ENCODE measurements at regions not wholly inside any gene's neighbourhood (a gene's known extent, or its start where the extent isn't known, plus 50 kb on each side); places are given as distances from the start of the nearest gene placed in this dataset.

- in situ Hi-C loops (cut with HindIII; ENCODE audit: low pct_unique_long_range_greater_than_20kb, low sequenced_read_pairs) = no loop called here
- no peak for DNase-seq (ENCODE audit: low read depth, low spot score)
These were observed 964.3 kb downstream of the SLITRK1 start for GRCh38 chr13:82917984-82918383.

- in situ Hi-C loops (cut with HindIII; ENCODE audit: low pct_unique_long_range_greater_than_20kb, low sequenced_read_pairs) = no loop called here
- no peak for DNase-seq (ENCODE audit: low read depth, low spot score)
These were observed 969.7 kb downstream of the SLITRK1 start for GRCh38 chr13:82912564-82912963.

- no peak for DNase-seq (ENCODE audit: low read depth, low spot score)
- in situ Hi-C loops (cut with HindIII; ENCODE audit: low pct_unique_long_range_greater_than_20kb, low sequenced_read_pairs) = no loop called here
These were observed 977.2 kb downstream of the SLITRK1 start for GRCh38 chr13:82905071-82905470.

- no peak for DNase-seq (ENCODE audit: low read depth, low spot score)
These were observed 981.8 kb downstream of the SLITRK1 start for GRCh38 chr13:82900453-82900852.

GRCh38 chr13:82898586-82898985 lies 983.7 kb downstream of the SLITRK1 start:
- in situ Hi-C loops (cut with HindIII; ENCODE audit: low pct_unique_long_range_greater_than_20kb, low sequenced_read_pairs) = no loop called here
- DNase-seq (ENCODE audit: low read depth, low spot score) = no peak

More at GRCh38 chr13:82900453-82900852, 981.8 kb downstream of the SLITRK1 start:
- in situ Hi-C loops (cut with HindIII; ENCODE audit: low pct_unique_long_range_greater_than_20kb, low sequenced_read_pairs) = no loop called here

GRCh38 chr13:82879921-82880320 lies 1002.4 kb downstream of the SLITRK1 start:
- peak; percentile 78 for DNase-seq (ENCODE audit: low read depth, low spot score)
- in situ Hi-C loops (cut with HindIII; ENCODE audit: low pct_unique_long_range_greater_than_20kb, low sequenced_read_pairs) = no loop called here

- in situ Hi-C loops (cut with HindIII; ENCODE audit: low pct_unique_long_range_greater_than_20kb, low sequenced_read_pairs) = no loop called here
- no peak for DNase-seq (ENCODE audit: low read depth, low spot score)
These were observed 1003.7 kb downstream of the SLITRK1 start for GRCh38 chr13:82878536-82878935.

GRCh38 chr13:82867284-82867683 lies 1015.0 kb downstream of the SLITRK1 start:
- in situ Hi-C loops (cut with HindIII; ENCODE audit: low pct_unique_long_range_greater_than_20kb, low sequenced_read_pairs) = no loop called here
- DNase-seq (ENCODE audit: low read depth, low spot score) = no peak

GRCh38 chr13:82850644-82851043 lies 1031.6 kb downstream of the SLITRK1 start:
- in situ Hi-C loops (cut with HindIII; ENCODE audit: low pct_unique_long_range_greater_than_20kb, low sequenced_read_pairs) = no loop called here
- DNase-seq (ENCODE audit: low read depth, low spot score) = no peak

- no peak for DNase-seq (ENCODE audit: low read depth, low spot score)
- in situ Hi-C loops (cut with HindIII; ENCODE audit: low pct_unique_long_range_greater_than_20kb, low sequenced_read_pairs) = no loop called here
These were observed 1033.5 kb downstream of the SLITRK1 start for GRCh38 chr13:82848766-82849165.

- in situ Hi-C loops (cut with HindIII; ENCODE audit: low pct_unique_long_range_greater_than_20kb, low sequenced_read_pairs) = no loop called here
- DNase-seq (ENCODE audit: low read depth, low spot score) = no peak
These were observed 1034.7 kb downstream of the SLITRK1 start for GRCh38 chr13:82847595-82847994.

GRCh38 chr13:82833923-82834322 lies 1048.4 kb downstream of the SLITRK1 start:
- in situ Hi-C loops (cut with HindIII; ENCODE audit: low pct_unique_long_range_greater_than_20kb, low sequenced_read_pairs) = no loop called here
- DNase-seq (ENCODE audit: low read depth, low spot score) = no peak

GRCh38 chr13:82829040-82829439 lies 1053.2 kb downstream of the SLITRK1 start:
- in situ Hi-C loops (cut with HindIII; ENCODE audit: low pct_unique_long_range_greater_than_20kb, low sequenced_read_pairs) = no loop called here
- no peak for DNase-seq (ENCODE audit: low read depth, low spot score)

- in situ Hi-C loops (cut with HindIII; ENCODE audit: low pct_unique_long_range_greater_than_20kb, low sequenced_read_pairs) = no loop called here
- no peak for DNase-seq (ENCODE audit: low read depth, low spot score)
These were observed 1054.5 kb downstream of the SLITRK1 start for GRCh38 chr13:82827724-82828123.

GRCh38 chr13:82822935-82823334 lies 1059.3 kb downstream of the SLITRK1 start:
- in situ Hi-C loops (cut with HindIII; ENCODE audit: low pct_unique_long_range_greater_than_20kb, low sequenced_read_pairs) = no loop called here
- DNase-seq (ENCODE audit: low read depth, low spot score) = no peak

- DNase-seq (ENCODE audit: low read depth, low spot score) = no peak
These were observed 1065.1 kb downstream of the SLITRK1 start for GRCh38 chr13:82817133-82817532.

GRCh38 chr13:82815791-82816190 lies 1066.5 kb downstream of the SLITRK1 start:
- DNase-seq (ENCODE audit: low read depth, low spot score) = no peak
- in situ Hi-C loops (cut with HindIII; ENCODE audit: low pct_unique_long_range_greater_than_20kb, low sequenced_read_pairs) = no loop called here

More at GRCh38 chr13:82817133-82817532, 1065.1 kb downstream of the SLITRK1 start:
- in situ Hi-C loops (cut with HindIII; ENCODE audit: low pct_unique_long_range_greater_than_20kb, low sequenced_read_pairs) = no loop called here

- peak; percentile 31 for DNase-seq (ENCODE audit: low read depth, low spot score)
- in situ Hi-C loops (cut with HindIII; ENCODE audit: low pct_unique_long_range_greater_than_20kb, low sequenced_read_pairs) = no loop called here
These were observed 1078.9 kb downstream of the SLITRK1 start for GRCh38 chr13:82803341-82803740.

GRCh38 chr13:82802528-82802927 lies 1079.7 kb downstream of the SLITRK1 start:
- no peak for DNase-seq (ENCODE audit: low read depth, low spot score)
- in situ Hi-C loops (cut with HindIII; ENCODE audit: low pct_unique_long_range_greater_than_20kb, low sequenced_read_pairs) = no loop called here

- in situ Hi-C loops (cut with HindIII; ENCODE audit: low pct_unique_long_range_greater_than_20kb, low sequenced_read_pairs) = no loop called here
- no peak for DNase-seq (ENCODE audit: low read depth, low spot score)
These were observed 1081.9 kb downstream of the SLITRK1 start for GRCh38 chr13:82800391-82800790.
